Gastroesophageal sphincter (tissue), 3 donors: ENCODE measurements at regions not wholly inside any gene's neighbourhood (a gene's known extent, or its start where the extent isn't known, plus 50 kb on each side); places are given as distances from the start of the nearest gene placed in this dataset.

ENCODE experiments used
- CTCF ChIP-seq, 4 experiments: fragments of 200-600 bp in 2 of 4; fragments of 450-650 bp in 2 of 4; sonication (generic) in 1 of 4; IDR thresholded peaks; one replicate each; pipeline ENCODE4 v1.5.1; 2017 to 2019; ENCODE audit warnings: antibody characterized with exemption in 4 of 4, mild to moderate bottlenecking in 2 of 4, moderate library complexity in 2 of 4
- POLR2A ChIP-seq, 2 donors: fragments of 450-650 bp; IDR thresholded peaks; one replicate each; pipeline ENCODE4 v1.6.1; 2017; ENCODE audit warnings: antibody characterized with exemption in 2 of 2, mild to moderate bottlenecking in 2 of 2, moderate library complexity in 1 of 2

GRCh38 chr9:26460624-26461023, 432.0 kb downstream of the CAAP1 start:
- TF ChIP-seq CTCF (IDR thresholded peaks at IDR 0.05) (no peak), POLR2A (IDR thresholded peaks at IDR 0.05) (no peak)
